ENCODE measurements at regions not wholly inside any gene's neighbourhood (a gene's known extent, or its start where the extent isn't known, plus 50 kb on each side); places are given as distances from the start of the nearest gene placed in this dataset.

DNA sequence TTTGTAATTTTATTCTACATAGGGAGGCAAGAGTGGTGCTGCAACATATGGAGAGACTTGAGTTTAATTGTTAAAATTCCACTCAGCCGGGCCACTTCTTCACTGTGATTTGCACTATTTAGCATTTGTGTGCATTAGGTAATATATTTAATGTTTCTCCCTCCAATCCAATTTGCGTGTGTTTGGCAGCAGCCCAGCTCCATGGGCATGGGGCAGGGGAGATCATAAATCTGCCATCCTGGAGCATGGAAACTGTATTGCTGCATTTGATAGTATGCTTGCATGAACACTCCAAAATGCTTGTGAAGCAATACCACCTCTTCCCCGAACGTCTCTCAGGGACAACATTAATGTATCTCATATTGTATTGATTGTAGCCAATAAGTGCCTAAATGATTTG is 339.1 kb upstream of the RBFOX1 start:
- no peak for DNase-seq

DNA sequence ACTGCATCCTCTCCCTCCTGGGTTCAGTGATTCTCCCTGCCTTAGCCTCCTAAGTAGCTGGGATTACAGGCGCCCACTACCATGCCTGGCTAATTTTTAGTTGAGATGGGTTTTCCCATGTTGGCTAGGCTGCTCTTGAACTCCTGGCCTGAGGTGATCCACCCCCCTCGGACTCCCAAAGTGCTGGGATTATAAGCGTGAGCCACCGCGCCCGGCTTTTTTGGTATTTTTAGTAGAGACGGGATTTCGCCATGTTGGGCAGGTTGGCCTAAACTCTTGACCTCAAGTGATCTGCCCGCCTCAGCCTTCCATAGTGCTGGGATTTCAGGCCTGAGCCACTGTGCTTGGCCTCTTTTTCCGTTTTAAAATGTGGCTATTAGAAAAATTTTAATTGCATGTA is 343.8 kb upstream of the RBFOX1 start:
- DNase-seq: no peak

DNA sequence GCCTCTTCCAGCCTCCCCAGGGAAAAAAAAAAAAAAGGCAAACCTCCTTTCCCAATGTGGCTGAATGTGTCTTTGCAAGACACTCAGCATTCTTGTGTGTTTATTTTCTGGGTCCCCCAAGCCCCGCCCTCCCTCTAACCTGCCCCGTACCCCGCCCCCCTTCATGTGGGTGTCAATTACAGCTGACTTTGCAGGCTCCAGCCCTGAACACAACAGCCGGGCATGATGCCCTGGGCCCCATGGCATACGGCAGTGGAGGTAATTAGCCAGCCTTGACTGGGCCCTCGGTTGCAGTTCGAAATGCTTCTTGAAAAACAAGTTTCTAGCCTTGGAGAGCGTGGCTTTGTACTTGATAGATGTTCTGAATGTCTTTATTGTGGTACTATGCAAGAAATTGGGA is 354.7 kb upstream of the RBFOX1 start:
- DNase-seq: no peak

- no peak for DNase-seq
These were observed 355.4 kb upstream of the RBFOX1 start for GRCh38 chr16:6977291-6977690.

DNA sequence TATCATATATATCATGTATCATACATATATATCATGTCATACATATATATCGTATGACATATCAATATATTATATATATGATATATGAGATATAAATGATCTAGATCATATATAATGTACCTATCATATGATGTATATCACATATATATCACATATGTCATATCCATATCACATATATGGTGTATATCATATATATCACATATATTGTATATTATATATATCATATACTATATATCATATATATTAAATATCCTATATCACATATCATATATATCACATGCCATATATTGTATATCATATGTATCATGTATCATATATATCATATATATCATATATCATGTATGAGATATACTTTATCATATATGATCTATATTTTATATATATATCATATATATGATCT is 355.9 kb upstream of the RBFOX1 start:
- DNase-seq: no peak

- no peak for DNase-seq
These were observed 362.3 kb upstream of the RBFOX1 start for GRCh38 chr16:6970171-6970857.

- DNase-seq: no peak
These were observed 363.1 kb upstream of the RBFOX1 start for GRCh38 chr16:6969594-6969993.

DNA sequence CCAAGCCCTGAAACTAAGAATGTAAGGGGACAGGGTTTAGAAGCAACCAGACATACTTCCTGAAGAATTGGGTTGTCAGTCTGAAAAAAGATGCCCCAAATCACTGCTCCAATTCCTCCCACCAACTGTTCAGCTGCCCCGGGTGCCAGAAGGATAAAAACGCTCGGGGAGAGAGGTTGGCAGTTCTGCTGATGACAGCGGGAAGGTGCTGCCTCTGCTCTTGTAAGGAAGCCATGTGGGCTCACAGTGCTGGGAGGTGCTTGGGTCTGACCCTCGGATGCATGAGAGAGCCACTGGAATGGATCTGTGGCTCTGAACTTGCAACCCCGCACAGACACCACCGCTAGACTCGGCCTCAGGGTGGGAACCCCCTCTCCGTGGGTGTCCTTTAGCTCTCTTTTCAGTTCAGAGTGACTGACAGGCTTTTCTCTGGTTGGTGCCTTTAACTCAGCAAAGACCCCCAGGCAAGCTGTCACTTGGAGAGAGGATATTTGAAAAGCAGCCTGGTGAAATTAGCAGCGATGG is 364.8 kb upstream of the RBFOX1 start:
- no peak for DNase-seq

DNA sequence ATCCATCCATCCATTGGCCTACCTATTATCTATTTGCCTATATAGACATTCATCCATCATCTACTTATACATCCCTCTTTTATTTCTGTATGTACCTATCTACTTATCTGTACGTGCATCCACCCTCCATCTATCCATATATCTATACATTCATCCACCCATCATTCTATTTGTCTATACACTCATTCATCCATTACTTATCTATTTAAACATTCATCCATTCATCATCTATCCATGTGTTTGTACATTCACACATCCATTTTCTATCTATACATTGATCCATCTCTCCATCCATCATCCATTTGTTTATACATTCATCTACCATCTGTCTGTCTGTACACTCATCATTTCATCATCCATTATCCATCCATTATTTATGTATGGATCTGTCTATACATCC is 365.7 kb upstream of the RBFOX1 start:
- no peak for DNase-seq

GRCh38 chr16:6964679-6965078 is 368.0 kb upstream of the RBFOX1 start:
- no peak for DNase-seq

- DNase-seq: no peak
These were observed 370.9 kb upstream of the RBFOX1 start for GRCh38 chr16:6961704-6962103.

- DNase-seq: no peak
These were observed 374.5 kb upstream of the RBFOX1 start for GRCh38 chr16:6958184-6958583.

GRCh38 chr16:6957681-6958080 is 375.0 kb upstream of the RBFOX1 start:
- DNase-seq: no peak

GRCh38 chr16:6956511-6956910 is 376.1 kb upstream of the RBFOX1 start:
- DNase-seq: no peak

- DNase-seq: no peak
These were observed 377.3 kb upstream of the RBFOX1 start for GRCh38 chr16:6955303-6955702.

DNA sequence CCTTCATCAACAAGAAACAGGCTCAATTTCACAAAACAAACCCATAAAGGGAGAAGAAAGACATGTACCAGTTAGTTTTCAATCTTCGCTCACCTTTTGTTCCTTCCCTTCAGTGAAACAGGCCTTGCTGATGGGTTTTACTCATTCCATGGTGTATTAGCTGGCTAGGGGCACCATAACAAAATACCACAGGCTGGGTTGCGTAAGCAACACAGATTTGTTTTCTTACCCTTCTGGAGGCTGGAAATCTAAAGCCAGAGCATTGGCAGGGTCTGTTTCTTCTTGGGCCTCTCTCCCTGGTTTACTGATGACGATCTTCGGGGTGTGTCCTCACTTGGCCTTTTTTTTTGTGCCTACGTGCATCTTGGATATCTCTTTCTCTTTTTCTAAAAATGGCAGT is 383.4 kb upstream of the RBFOX1 start:
- no peak for DNase-seq

DNA sequence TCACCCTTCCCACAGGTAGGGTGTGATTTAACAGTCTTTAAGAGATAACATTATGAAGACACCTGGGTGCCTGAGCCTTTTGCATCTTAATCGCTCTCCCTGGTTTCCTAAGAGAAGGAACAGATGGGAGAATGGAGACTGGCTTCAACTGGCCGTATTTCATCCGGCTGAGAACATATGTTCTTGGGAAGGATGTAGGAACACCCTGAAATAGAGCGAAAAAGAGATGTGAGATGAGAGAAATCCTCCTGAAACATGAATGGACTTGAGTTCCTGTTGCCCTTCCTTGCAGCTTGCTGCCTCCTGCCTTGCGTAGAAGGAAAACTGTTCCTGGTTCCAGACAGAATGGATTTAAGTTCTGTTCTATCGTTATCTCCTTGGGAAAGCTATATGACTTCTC is 385.4 kb upstream of the RBFOX1 start:
- no peak for DNase-seq

GRCh38 chr16:6946802-6947201 is 385.8 kb upstream of the RBFOX1 start:
- no peak for DNase-seq

- no peak for DNase-seq
These were observed 386.5 kb upstream of the RBFOX1 start for GRCh38 chr16:6946106-6946505.

GRCh38 chr16:6940968-6941367 is 391.7 kb upstream of the RBFOX1 start:
- no peak for DNase-seq

DNA sequence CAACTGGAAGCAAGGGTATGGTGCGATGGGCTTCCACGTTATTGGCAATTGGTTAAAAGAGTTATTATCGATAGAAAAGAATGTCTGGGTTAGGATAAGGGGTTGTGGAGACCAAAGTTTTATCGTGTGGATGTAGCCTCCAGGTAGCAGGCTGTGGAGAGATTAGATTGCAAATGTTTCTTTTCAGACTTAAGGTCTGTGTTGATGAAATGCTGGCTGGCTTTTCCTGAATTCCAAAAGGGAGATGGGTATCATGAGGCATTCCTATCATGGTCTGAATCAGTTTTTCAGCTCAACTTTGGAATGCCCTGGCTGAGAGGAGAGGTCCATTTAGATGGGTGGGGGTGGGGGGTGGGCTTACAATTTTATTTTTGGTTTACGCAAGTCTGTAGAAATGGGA is 395.0 kb upstream of the RBFOX1 start:
- no peak for DNase-seq

- DNase-seq: no peak
These were observed 399.7 kb upstream of the RBFOX1 start for GRCh38 chr16:6932871-6933385.

DNA sequence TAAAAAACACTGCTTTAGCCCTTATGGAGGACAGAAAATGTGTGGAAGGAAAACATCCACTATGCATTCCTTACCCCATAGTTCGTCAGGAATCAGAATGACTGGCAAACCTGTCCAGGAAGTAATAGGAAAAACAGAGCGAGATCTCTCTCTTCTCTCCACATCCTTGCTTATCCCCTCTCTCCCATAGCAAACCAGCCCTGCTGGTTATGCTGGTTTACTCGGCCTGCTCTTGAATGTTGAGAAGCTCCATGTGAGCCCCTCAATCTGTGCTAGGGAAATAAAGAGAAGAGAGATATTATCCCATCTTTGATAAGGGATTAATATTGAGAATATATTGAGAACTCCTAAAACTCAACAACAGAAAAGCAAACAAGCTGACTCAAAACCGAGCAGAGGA is 402.8 kb upstream of the RBFOX1 start:
- no peak for DNase-seq

DNA sequence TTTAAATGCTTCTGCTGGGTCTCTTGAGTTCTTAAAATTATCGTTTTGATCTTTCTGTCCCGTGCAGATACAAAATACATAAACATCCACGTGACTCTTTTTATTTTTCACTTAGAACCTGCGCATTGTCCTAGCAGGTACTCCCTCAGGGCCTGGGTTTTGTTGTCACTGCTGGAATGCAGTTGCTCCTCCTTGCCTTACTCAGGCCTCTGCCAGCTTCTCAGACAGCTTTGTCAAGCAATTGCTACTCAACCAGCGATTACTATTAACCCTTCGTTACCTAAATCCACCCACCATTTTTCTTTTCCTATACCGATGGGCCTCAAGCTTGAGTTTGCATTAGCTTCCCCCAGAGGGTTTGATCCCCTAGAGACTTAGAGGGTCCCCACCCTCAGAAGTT is 405.9 kb upstream of the RBFOX1 start:
- no peak for DNase-seq

DNA sequence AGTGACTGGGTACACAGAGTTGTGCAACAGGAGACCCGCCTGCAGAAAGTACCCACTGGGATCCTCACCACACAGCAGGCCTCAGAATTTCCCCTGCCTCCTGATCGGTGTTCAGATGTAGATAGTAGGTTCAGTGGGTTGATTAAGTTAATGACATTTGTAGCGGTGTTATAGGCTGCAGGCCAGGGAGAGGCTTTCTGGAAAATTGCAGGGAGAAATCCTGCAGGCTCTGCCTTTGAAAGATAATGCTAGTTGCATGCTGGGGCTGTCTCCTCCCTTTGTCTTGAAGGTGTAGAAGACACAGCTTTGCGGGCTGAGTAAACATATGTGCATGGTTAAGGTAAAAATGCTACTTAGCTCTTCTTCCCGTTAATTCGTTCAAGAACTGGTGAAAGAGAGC is 406.3 kb upstream of the RBFOX1 start:
- no peak for DNase-seq

Data from activated CD4-positive, alpha-beta T cell treated with anti-CD3 and anti-CD28 coated beads, Interleukin-2, amount 50 U/mL, for 1 hour (primary cell).